Activated T-cell treated with anti-CD3 and anti-CD28 coated beads, Interleukin-2, amount 50 U/mL, for 48 hours (primary cell): ENCODE measurements at regions not wholly inside any gene's neighbourhood (a gene's known extent, or its start where the extent isn't known, plus 50 kb on each side); places are given as distances from the start of the nearest gene placed in this dataset.

Experiments
- DNase-seq, 2 experiments: peaks; one replicate each; pipeline ENCODE4 v3.0.0-alpha.2; 2020

- no peak for DNase-seq
These were observed 155.7 kb upstream of the ADAMTS16 start for GRCh38 chr5:4984461-4984860.

GRCh38 chr5:4987431-4987830 is 152.7 kb upstream of the ADAMTS16 start:
- DNase-seq: no peak

GRCh38 chr5:4989118-4989517 is 151.0 kb upstream of the ADAMTS16 start:
- no peak for DNase-seq

- no peak for DNase-seq
These were observed 150.1 kb upstream of the ADAMTS16 start for GRCh38 chr5:4990017-4990416.

GRCh38 chr5:4990462-4990861 is 149.7 kb upstream of the ADAMTS16 start:
- no peak for DNase-seq

- no peak for DNase-seq
These were observed 148.2 kb upstream of the ADAMTS16 start for GRCh38 chr5:4991925-4992324.

- no peak for DNase-seq
These were observed 145.1 kb upstream of the ADAMTS16 start for GRCh38 chr5:4995014-4995413.

- DNase-seq: no peak
These were observed 134.8 kb upstream of the ADAMTS16 start for GRCh38 chr5:5005353-5005752.

- no peak for DNase-seq
These were observed 133.6 kb upstream of the ADAMTS16 start for GRCh38 chr5:5006548-5006947.

GRCh38 chr5:5009240-5009639 is 130.9 kb upstream of the ADAMTS16 start:
- no peak for DNase-seq

GRCh38 chr5:5011151-5011550 is 129.0 kb upstream of the ADAMTS16 start:
- DNase-seq: no peak

GRCh38 chr5:5014586-5015235 is 125.4 kb upstream of the ADAMTS16 start:
- DNase-seq: no peak

- DNase-seq: no peak
These were observed 122.1 kb upstream of the ADAMTS16 start for GRCh38 chr5:5017827-5018577.

- no peak for DNase-seq
These were observed 121.6 kb upstream of the ADAMTS16 start for GRCh38 chr5:5018578-5018970.

GRCh38 chr5:5021436-5021835 is 118.7 kb upstream of the ADAMTS16 start:
- DNase-seq: no peak

- no peak for DNase-seq
These were observed 114.9 kb upstream of the ADAMTS16 start for GRCh38 chr5:5025098-5025773.

GRCh38 chr5:5025774-5026408 is 114.2 kb upstream of the ADAMTS16 start:
- no peak for DNase-seq

- no peak for DNase-seq
These were observed 113.7 kb upstream of the ADAMTS16 start for GRCh38 chr5:5026409-5026785.

GRCh38 chr5:5031665-5032064 is 108.5 kb upstream of the ADAMTS16 start:
- no peak for DNase-seq

- no peak for DNase-seq
These were observed 102.5 kb upstream of the ADAMTS16 start for GRCh38 chr5:5037674-5038073.

GRCh38 chr5:5039918-5040317 is 100.2 kb upstream of the ADAMTS16 start:
- no peak for DNase-seq

GRCh38 chr5:5040712-5041111 is 99.4 kb upstream of the ADAMTS16 start:
- DNase-seq: no peak

GRCh38 chr5:5042806-5043205 is 97.3 kb upstream of the ADAMTS16 start:
- no peak for DNase-seq

- DNase-seq: no peak
These were observed 96.8 kb upstream of the ADAMTS16 start for GRCh38 chr5:5043346-5043745.
